Osteocyte (in vitro differentiated cells): ENCODE measurements at regions not wholly inside any gene's neighbourhood (a gene's known extent, or its start where the extent isn't known, plus 50 kb on each side); places are given as distances from the start of the nearest gene placed in this dataset.

ENCODE experiments used
- DNase-seq: peaks from one replicate; pipeline ENCODE4 v3.0.0; 2021; ENCODE audit warnings: mixed read lengths; ENCODE audit not compliant: unreplicated experiment; ENCODE audit errors: extremely low spot score
- H3K27ac Mint-ChIP-seq: one replicate; pipeline ENCODE4 v1.8.0; 2021; ENCODE audit warnings: mild to moderate bottlenecking, mixed read lengths; ENCODE audit not compliant: unreplicated experiment
- H3K27me3 Mint-ChIP-seq: one replicate; pipeline ENCODE4 v1.8.0; 2021; ENCODE audit warnings: mixed read lengths; ENCODE audit not compliant: unreplicated experiment
- H3K36me3 Mint-ChIP-seq: one replicate; pipeline ENCODE4 v1.8.0; 2021; ENCODE audit warnings: mixed read lengths; ENCODE audit not compliant: unreplicated experiment
- H3K4me1 Mint-ChIP-seq: one replicate; pipeline ENCODE4 v1.8.0; 2021; ENCODE audit warnings: mixed read lengths; ENCODE audit not compliant: unreplicated experiment
- H3K4me3 Mint-ChIP-seq: one replicate; pipeline ENCODE4 v1.8.0; 2021; ENCODE audit warnings: mild to moderate bottlenecking, moderate library complexity, mixed read lengths; ENCODE audit not compliant: unreplicated experiment
- H3K9me3 Mint-ChIP-seq: one replicate; pipeline ENCODE4 v1.8.0; 2021; ENCODE audit warnings: mixed read lengths; ENCODE audit not compliant: unreplicated experiment
- CTCF ChIP-seq: fragments of 200-600 bp; sonication (generic); IDR thresholded peaks from 2 replicates; pipeline ENCODE4 v1.5.0; 2021; ENCODE audit warnings: antibody characterized with exemption, mild to moderate bottlenecking, moderate library complexity

GRCh38 chr1:55329808-55330432 is 114.8 kb upstream of the USP24 start:
- Mint-ChIP-seq H3K27ac (no peak overlapping the region), H3K27me3 (no peaks in the 10 kb centered on the region), H3K4me1 (peaks cover 13% of the 10 kb centered on the region), H3K4me3 (no peak overlapping the region), H3K9me3 (no peaks in the 10 kb centered on the region), H3K36me3 (no peaks in the 10 kb centered on the region)
- TF ChIP-seq CTCF = no peak
- no peak for DNase-seq

GRCh38 chr1:55329091-55329490 is 113.9 kb upstream of the USP24 start:
- no peak for DNase-seq
- H3K36me3 Mint-ChIP-seq = no peaks in the 10 kb centered on the region
- no peak overlapping the region for H3K4me3 Mint-ChIP-seq
- no peaks in the 10 kb centered on the region for H3K9me3 Mint-ChIP-seq
- H3K4me1 Mint-ChIP-seq = peaks cover 13% of the 10 kb centered on the region
- no peak overlapping the region for H3K27ac Mint-ChIP-seq
- no peak for TF ChIP-seq CTCF
- H3K27me3 Mint-ChIP-seq = no peaks in the 10 kb centered on the region

- no peaks in the 10 kb centered on the region for H3K36me3 Mint-ChIP-seq
- no peak overlapping the region for H3K4me3 Mint-ChIP-seq
- peaks cover 30% of the 10 kb centered on the region for H3K4me1 Mint-ChIP-seq
- no peak overlapping the region for H3K27ac Mint-ChIP-seq
- no peak for DNase-seq
- no peaks in the 10 kb centered on the region for H3K27me3 Mint-ChIP-seq
- no peaks in the 10 kb centered on the region for H3K9me3 Mint-ChIP-seq
- TF ChIP-seq CTCF = no peak
Measured at GRCh38 chr1:55326496-55327243, 111.5 kb upstream of the USP24 start.

- H3K9me3 Mint-ChIP-seq = no peaks in the 10 kb centered on the region
- no peak for TF ChIP-seq CTCF
- no peak overlapping the region for H3K4me3 Mint-ChIP-seq
- H3K27ac Mint-ChIP-seq = peak overlapping the region; percentile 85
- H3K27me3 Mint-ChIP-seq = no peaks in the 10 kb centered on the region
- DNase-seq = no peak
- peaks cover 28% of the 10 kb centered on the region for H3K4me1 Mint-ChIP-seq
- no peaks in the 10 kb centered on the region for H3K36me3 Mint-ChIP-seq
Measured at GRCh38 chr1:55323760-55324159, 108.6 kb upstream of the USP24 start.

GRCh38 chr1:55322842-55323241 is 107.7 kb upstream of the USP24 start:
- no peaks in the 10 kb centered on the region for H3K27me3 Mint-ChIP-seq
- H3K27ac Mint-ChIP-seq = peak overlapping the region; percentile 85
- peaks cover 35% of the 10 kb centered on the region for H3K4me1 Mint-ChIP-seq
- H3K36me3 Mint-ChIP-seq = no peaks in the 10 kb centered on the region
- no peak overlapping the region for H3K4me3 Mint-ChIP-seq
- TF ChIP-seq CTCF = no peak
- H3K9me3 Mint-ChIP-seq = no peaks in the 10 kb centered on the region
- DNase-seq = no peak
